ENCODE measurements at regions not wholly inside any gene's neighbourhood (a gene's known extent, or its start where the extent isn't known, plus 50 kb on each side); places are given as distances from the start of the nearest gene placed in this dataset.

DNA sequence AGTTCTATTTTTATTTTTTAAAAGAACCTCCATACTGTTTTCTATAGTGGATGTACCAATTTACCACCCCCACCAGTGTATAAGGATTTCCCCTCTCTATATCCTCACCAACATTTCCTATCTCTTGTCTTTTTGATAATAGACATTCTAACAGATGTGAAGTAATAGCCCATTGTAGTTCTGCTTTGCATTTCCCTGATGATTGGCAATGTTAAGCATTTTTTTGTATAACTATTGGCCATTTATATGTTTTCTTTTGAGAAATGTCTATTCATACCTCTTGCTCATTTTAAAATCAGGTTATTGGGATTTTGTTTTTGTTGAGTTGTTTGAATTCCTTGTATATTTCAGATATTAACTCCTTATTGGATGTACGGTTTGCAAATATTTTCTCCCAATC, 251.1 kb upstream of the HTR2C start:
- TF ChIP-seq, protein P1, sequence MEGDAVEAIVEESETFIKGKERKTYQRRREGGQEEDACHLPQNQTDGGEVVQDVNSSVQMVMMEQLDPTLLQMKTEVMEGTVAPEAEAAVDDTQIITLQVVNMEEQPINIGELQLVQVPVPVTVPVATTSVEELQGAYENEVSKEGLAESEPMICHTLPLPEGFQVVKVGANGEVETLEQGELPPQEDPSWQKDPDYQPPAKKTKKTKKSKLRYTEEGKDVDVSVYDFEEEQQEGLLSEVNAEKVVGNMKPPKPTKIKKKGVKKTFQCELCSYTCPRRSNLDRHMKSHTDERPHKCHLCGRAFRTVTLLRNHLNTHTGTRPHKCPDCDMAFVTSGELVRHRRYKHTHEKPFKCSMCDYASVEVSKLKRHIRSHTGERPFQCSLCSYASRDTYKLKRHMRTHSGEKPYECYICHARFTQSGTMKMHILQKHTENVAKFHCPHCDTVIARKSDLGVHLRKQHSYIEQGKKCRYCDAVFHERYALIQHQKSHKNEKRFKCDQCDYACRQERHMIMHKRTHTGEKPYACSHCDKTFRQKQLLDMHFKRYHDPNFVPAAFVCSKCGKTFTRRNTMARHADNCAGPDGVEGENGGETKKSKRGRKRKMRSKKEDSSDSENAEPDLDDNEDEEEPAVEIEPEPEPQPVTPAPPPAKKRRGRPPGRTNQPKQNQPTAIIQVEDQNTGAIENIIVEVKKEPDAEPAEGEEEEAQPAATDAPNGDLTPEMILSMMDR (IDR thresholded peaks at IDR 0.05): no peak
- TF ChIP-seq EP300 (IDR thresholded peaks at IDR 0.05): no peak
- no peak for TF ChIP-seq POLR2A (IDR thresholded peaks at IDR 0.05)

DNA sequence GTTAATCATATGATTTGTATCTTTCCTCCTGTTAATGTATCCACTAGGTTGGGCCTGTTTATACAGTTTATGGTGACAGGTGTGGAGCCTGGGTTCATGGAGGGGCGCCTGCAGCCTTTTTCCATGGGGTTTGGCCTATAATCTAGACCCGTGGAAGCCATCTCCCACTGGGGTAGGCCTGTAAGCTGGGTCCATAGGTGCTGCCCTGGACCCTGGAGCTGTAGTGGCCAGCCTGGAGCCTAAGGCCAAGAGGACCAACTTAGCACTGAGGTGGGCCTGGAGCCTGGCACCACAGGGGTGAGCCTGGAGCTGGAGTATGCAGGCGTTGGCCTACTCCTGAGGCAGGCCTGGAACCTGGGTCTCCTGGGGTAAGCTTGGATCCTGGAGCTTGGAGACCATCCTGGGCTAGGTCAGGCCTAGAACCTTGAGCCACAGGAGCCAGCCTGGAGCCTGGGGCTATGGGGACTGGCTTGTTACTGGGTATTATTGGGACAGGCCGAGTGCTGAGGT, 249.4 kb upstream of the HTR2C start:
- DNase-seq (ENCODE audit: low spot score in 2 of 2): no peak
- WGBS, 2 donors: 65 to 94% methylated on average over 2 to 4 of the region's 4 CpGs
- Histone ChIP-seq H3K36me3 (no peaks in the 10 kb centered on the region), H3K9me3 (peaks cover 0 to 10% (median 3%) of the 10 kb centered on the region in 4 donors), H3K4me1 (no peaks in the 10 kb centered on the region), H3K27ac (no peak overlapping the region), H3K4me3 (no peak overlapping the region), H3K27me3 (peaks cover 0 to 3% of the 10 kb centered on the region in 2 donors)
- TF ChIP-seq EP300 (IDR thresholded peaks at IDR 0.05) (no peak), POLR2A (IDR thresholded peaks at IDR 0.05) (no peak)
- TF ChIP-seq, protein P1 (IDR thresholded peaks at IDR 0.05): no peak

More for the DNA sequence above, 251.1 kb upstream of the HTR2C start:
- Histone ChIP-seq H3K27ac (no peak overlapping the region), H3K4me3 (no peak overlapping the region), H3K9me3 (peaks cover 0 to 10% (median 3%) of the 10 kb centered on the region in 4 donors), H3K27me3 (peaks cover 0 to 3% of the 10 kb centered on the region in 2 donors), H3K4me1 (no peaks in the 10 kb centered on the region), H3K36me3 (no peaks in the 10 kb centered on the region)
- DNase-seq (ENCODE audit: low spot score in 2 of 2): no peak
- WGBS, 2 donors: 90 to 94% methylated on average over 1 of the region's 1 CpG

DNA sequence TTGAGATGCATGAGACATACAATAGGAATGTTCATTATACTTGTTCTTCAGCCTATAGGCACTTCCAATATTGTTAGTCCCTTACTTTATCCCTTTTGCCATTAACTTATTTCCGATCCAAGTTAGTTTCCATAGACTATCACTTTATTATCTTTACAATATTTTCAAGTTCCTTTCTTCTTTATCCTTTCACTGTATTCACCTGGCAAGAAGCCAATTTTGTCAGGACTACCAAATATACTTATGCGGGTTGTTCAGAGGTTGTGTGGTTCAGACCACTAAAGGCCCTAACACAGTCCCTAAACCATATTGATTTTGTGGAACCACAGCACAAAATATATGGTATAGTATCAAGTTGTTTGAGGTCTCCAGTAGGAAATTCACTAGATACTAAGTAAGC, 245.0 kb upstream of the HTR2C start:
- DNase-seq (ENCODE audit: low spot score in 2 of 2): no peak
- no peaks in the 10 kb centered on the region for H3K9me3 ChIP-seq
- peaks cover 0 to 3% of the 10 kb centered on the region in 2 donors for H3K27me3 ChIP-seq
- H3K27ac ChIP-seq: no peak overlapping the region
- H3K4me1 ChIP-seq: no peaks in the 10 kb centered on the region
- no peak overlapping the region for H3K4me3 ChIP-seq
- WGBS, 2 donors: 90 to 100% methylated on average over 2 of the region's 2 CpGs
- TF ChIP-seq POLR2A (IDR thresholded peaks at IDR 0.05): no peak
- TF ChIP-seq, protein P1 (IDR thresholded peaks at IDR 0.05): no peak
- no peaks in the 10 kb centered on the region for H3K36me3 ChIP-seq

DNA sequence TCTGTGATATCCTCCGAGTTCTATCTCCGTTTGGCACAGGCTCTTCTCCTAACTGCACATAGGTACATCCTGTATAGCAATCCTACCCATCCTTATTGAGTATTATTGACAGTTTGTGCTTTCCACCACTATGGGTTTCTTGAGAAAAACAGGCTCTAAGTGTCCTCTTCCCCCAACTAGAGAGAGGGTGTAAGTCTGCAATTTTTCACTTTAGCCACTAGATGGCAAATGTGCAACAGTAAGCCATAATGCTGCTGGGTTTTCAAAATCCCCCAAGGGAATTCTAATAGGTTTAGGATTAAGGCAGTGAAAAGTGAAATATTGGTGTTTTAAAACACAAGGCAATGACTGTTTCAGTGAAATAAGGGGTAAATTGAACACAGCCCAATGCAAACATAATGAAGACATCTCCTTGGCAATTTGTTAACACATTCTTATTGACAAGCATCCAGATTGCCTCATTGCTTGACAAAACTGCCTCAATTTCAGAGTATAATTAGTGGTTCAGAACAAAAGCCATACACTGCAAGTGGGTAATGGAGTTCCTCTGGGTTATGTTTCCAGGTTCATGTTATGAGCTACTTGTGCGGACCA, 239.0 kb upstream of the HTR2C start:
- peaks cover 0 to 35% of the 10 kb centered on the region in 2 donors for H3K27me3 ChIP-seq
- WGBS, 2 donors: 37 to 62% methylated on average over 3 of the region's 3 CpGs

DNA sequence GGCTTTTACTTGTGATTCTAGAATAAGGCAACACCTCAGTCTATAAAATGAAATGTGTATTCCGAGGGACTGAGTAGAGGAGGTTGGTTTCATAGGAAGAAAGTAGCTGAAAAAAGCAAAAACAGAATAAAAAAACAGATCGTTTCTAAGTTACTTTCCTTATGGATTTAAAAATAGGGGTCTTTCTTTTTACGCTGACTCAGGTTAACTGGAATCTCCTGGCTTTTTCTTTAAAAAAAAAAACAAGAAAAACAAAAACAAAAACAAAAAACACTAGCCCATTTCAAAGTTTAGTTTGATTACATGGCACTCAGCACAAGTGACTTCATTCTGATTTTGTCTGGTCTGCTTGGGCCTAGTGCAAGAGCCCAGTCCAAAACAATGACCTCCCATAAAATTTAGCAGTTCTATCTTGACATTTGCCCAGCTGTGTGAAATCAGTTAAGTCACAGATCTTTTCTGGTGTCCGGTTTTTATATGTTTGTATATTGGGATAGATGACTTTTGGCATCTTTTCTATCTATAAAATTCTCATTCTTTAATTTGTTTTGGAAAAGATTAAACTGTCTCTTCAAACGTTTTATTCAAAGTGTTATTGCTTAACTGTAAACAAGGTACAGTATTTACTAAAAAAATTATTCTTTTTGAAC, 222.7 kb upstream of the HTR2C start:
- Histone ChIP-seq H3K27ac (no peak overlapping the region), H3K4me1 (no peaks in the 10 kb centered on the region), H3K4me3 (no peak overlapping the region), H3K36me3 (no peaks in the 10 kb centered on the region), H3K9me3 (no peaks in the 10 kb centered on the region), H3K27me3 (peaks cover 0 to 5% of the 10 kb centered on the region in 2 donors)
- no peak for TF ChIP-seq EP300 (IDR thresholded peaks at IDR 0.05)
- no peak for DNase-seq (ENCODE audit: low spot score in 2 of 2)
- WGBS, 2 donors: 54 to 55% methylated on average over 5 of the region's 5 CpGs

More for the DNA sequence above, 239.0 kb upstream of the HTR2C start:
- no peak for TF ChIP-seq EP300 (IDR thresholded peaks at IDR 0.05)
- TF ChIP-seq, protein P1 (IDR thresholded peaks at IDR 0.05): peak; percentile 30 to 52 (median 41)
- H3K36me3 ChIP-seq: no peaks in the 10 kb centered on the region
- no peak for DNase-seq (ENCODE audit: low spot score in 2 of 2)
- no peak overlapping the region for H3K4me3 ChIP-seq
- H3K4me1 ChIP-seq: no peaks in the 10 kb centered on the region
- H3K9me3 ChIP-seq: no peaks in the 10 kb centered on the region
- H3K27ac ChIP-seq: no peak overlapping the region
